ENCODE measurements at regions not wholly inside any gene's neighbourhood (a gene's known extent, or its start where the extent isn't known, plus 50 kb on each side); places are given as distances from the start of the nearest gene placed in this dataset.
"Not testable (repeated sequence)": the region's sequence is repeated elsewhere in the genome, so short reads cannot be mapped to it uniquely, and the experiment has no call there.

- Mint-ChIP-seq H3K27ac (ENCODE audit: low read depth) (no peak overlapping the region), H3K4me3 (no peak overlapping the region), H3K4me1 (no peaks in the 10 kb centered on the region), H3K27me3 (no peaks in the 10 kb centered on the region), H3K9me3 (peaks cover 10% of the 10 kb centered on the region), H3K36me3 (ENCODE audit: insufficient read depth) (no peaks in the 10 kb centered on the region)
- no peak for ATAC-seq (replicated peaks; ENCODE audit: extremely low read depth, poor library complexity, severe bottlenecking)
- DNase-seq (ENCODE audit: low spot score in 2 of 2): no peak
Measured at GRCh38 chr18:25510096-25510495, 158.1 kb upstream of the ZNF521 start.

GRCh38 chr18:25503567-25504081 lies 151.7 kb upstream of the ZNF521 start:
- ATAC-seq (replicated peaks; ENCODE audit: extremely low read depth, poor library complexity, severe bottlenecking) (no peak), DNase-seq (ENCODE audit: low spot score in 2 of 2) (no peak)
- Mint-ChIP-seq H3K9me3 (no peaks in the 10 kb centered on the region), H3K27me3 (no peaks in the 10 kb centered on the region), H3K4me1 (no peaks in the 10 kb centered on the region), H3K4me3 (no peak overlapping the region), H3K36me3 (ENCODE audit: insufficient read depth) (no peaks in the 10 kb centered on the region), H3K27ac (ENCODE audit: low read depth) (no peak overlapping the region)

GRCh38 chr18:25497151-25497794 lies 145.3 kb upstream of the ZNF521 start:
- H3K4me3 Mint-ChIP-seq: no peak overlapping the region
- no peak for DNase-seq (ENCODE audit: low spot score in 2 of 2)
- no peaks in the 10 kb centered on the region for H3K36me3 Mint-ChIP-seq (ENCODE audit: insufficient read depth)
- no peak for ATAC-seq (replicated peaks; ENCODE audit: extremely low read depth, poor library complexity, severe bottlenecking)
- peaks cover 5% of the 10 kb centered on the region for H3K9me3 Mint-ChIP-seq
- H3K27ac Mint-ChIP-seq (ENCODE audit: low read depth): no peak overlapping the region
- H3K4me1 Mint-ChIP-seq: no peaks in the 10 kb centered on the region
- H3K27me3 Mint-ChIP-seq: no peaks in the 10 kb centered on the region

- Mint-ChIP-seq H3K36me3 (ENCODE audit: insufficient read depth) (no peaks in the 10 kb centered on the region), H3K27me3 (no peaks in the 10 kb centered on the region), H3K27ac (ENCODE audit: low read depth) (no peak overlapping the region), H3K4me1 (no peaks in the 10 kb centered on the region), H3K9me3 (peaks cover 5% of the 10 kb centered on the region), H3K4me3 (no peak overlapping the region)
- ATAC-seq (replicated peaks; ENCODE audit: extremely low read depth, poor library complexity, severe bottlenecking) (no peak), DNase-seq (ENCODE audit: low spot score in 2 of 2) (no peak)
Measured at GRCh38 chr18:25496544-25496943, 144.6 kb upstream of the ZNF521 start.

GRCh38 chr18:25495606-25496005 lies 143.6 kb upstream of the ZNF521 start:
- H3K4me1 Mint-ChIP-seq: no peaks in the 10 kb centered on the region
- H3K9me3 Mint-ChIP-seq: peaks cover 5% of the 10 kb centered on the region
- no peak overlapping the region for H3K27ac Mint-ChIP-seq (ENCODE audit: low read depth)
- DNase-seq (ENCODE audit: low spot score in 2 of 2) (no peak), ATAC-seq (replicated peaks; ENCODE audit: extremely low read depth, poor library complexity, severe bottlenecking) (no peak)
- no peak overlapping the region for H3K4me3 Mint-ChIP-seq
- no peaks in the 10 kb centered on the region for H3K27me3 Mint-ChIP-seq
- H3K36me3 Mint-ChIP-seq (ENCODE audit: insufficient read depth): no peaks in the 10 kb centered on the region

GRCh38 chr18:25494888-25495287 lies 142.9 kb upstream of the ZNF521 start:
- no peak overlapping the region for H3K27ac Mint-ChIP-seq (ENCODE audit: low read depth)
- ATAC-seq (replicated peaks; ENCODE audit: extremely low read depth, poor library complexity, severe bottlenecking) (no peak), DNase-seq (ENCODE audit: low spot score in 2 of 2) (no peak)
- H3K27me3 Mint-ChIP-seq: no peaks in the 10 kb centered on the region
- H3K36me3 Mint-ChIP-seq (ENCODE audit: insufficient read depth): no peaks in the 10 kb centered on the region
- no peaks in the 10 kb centered on the region for H3K4me1 Mint-ChIP-seq
- no peak overlapping the region for H3K4me3 Mint-ChIP-seq
- peaks cover 5% of the 10 kb centered on the region for H3K9me3 Mint-ChIP-seq

- Mint-ChIP-seq H3K27ac (ENCODE audit: low read depth) (no peak overlapping the region), H3K9me3 (peaks cover 5% of the 10 kb centered on the region), H3K4me1 (no peaks in the 10 kb centered on the region), H3K4me3 (no peak overlapping the region), H3K36me3 (ENCODE audit: insufficient read depth) (no peaks in the 10 kb centered on the region), H3K27me3 (no peaks in the 10 kb centered on the region)
- no peak for DNase-seq (ENCODE audit: low spot score in 2 of 2)
- no peak for ATAC-seq (replicated peaks; ENCODE audit: extremely low read depth, poor library complexity, severe bottlenecking)
Measured at GRCh38 chr18:25493401-25493800, 141.4 kb upstream of the ZNF521 start.

GRCh38 chr18:25490316-25490715 lies 138.3 kb upstream of the ZNF521 start:
- ATAC-seq (replicated peaks; ENCODE audit: extremely low read depth, poor library complexity, severe bottlenecking) (no peak), DNase-seq (ENCODE audit: low spot score in 2 of 2) (no peak)
- Mint-ChIP-seq H3K9me3 (peaks cover 5% of the 10 kb centered on the region), H3K4me1 (no peaks in the 10 kb centered on the region), H3K27me3 (no peaks in the 10 kb centered on the region), H3K27ac (ENCODE audit: low read depth) (no peak overlapping the region), H3K4me3 (no peak overlapping the region), H3K36me3 (ENCODE audit: insufficient read depth) (no peaks in the 10 kb centered on the region)

- Mint-ChIP-seq H3K9me3 (peaks cover 24% of the 10 kb centered on the region), H3K27me3 (peaks cover 13% of the 10 kb centered on the region), H3K27ac (ENCODE audit: low read depth) (no peak overlapping the region), H3K4me1 (no peaks in the 10 kb centered on the region), H3K4me3 (no peak overlapping the region), H3K36me3 (ENCODE audit: insufficient read depth) (no peaks in the 10 kb centered on the region)
- no peak for DNase-seq (ENCODE audit: low spot score in 2 of 2)
- no peak for ATAC-seq (replicated peaks; ENCODE audit: extremely low read depth, poor library complexity, severe bottlenecking)
Measured at GRCh38 chr18:25473008-25473407, 121.0 kb upstream of the ZNF521 start.

GRCh38 chr18:25470756-25471524 lies 119.0 kb upstream of the ZNF521 start:
- Mint-ChIP-seq H3K27me3 (peaks cover 13% of the 10 kb centered on the region), H3K9me3 (peaks cover 18% of the 10 kb centered on the region)
- not testable (repeated sequence) for DNase-seq (ENCODE audit: low spot score in 2 of 2); H3K36me3 Mint-ChIP-seq (ENCODE audit: insufficient read depth); H3K4me3 Mint-ChIP-seq; H3K4me1 Mint-ChIP-seq; ATAC-seq (replicated peaks; ENCODE audit: extremely low read depth, poor library complexity, severe bottlenecking); H3K27ac Mint-ChIP-seq (ENCODE audit: low read depth)

GRCh38 chr18:25470062-25470461 lies 118.1 kb upstream of the ZNF521 start:
- no peak overlapping the region for H3K27ac Mint-ChIP-seq (ENCODE audit: low read depth)
- ATAC-seq (replicated peaks; ENCODE audit: extremely low read depth, poor library complexity, severe bottlenecking) (no peak), DNase-seq (ENCODE audit: low spot score in 2 of 2) (no peak)
- no peak overlapping the region for H3K4me3 Mint-ChIP-seq
- no peaks in the 10 kb centered on the region for H3K4me1 Mint-ChIP-seq
- H3K36me3 Mint-ChIP-seq (ENCODE audit: insufficient read depth): no peaks in the 10 kb centered on the region
- peaks cover 18% of the 10 kb centered on the region for H3K9me3 Mint-ChIP-seq
- H3K27me3 Mint-ChIP-seq: peaks cover 13% of the 10 kb centered on the region

- DNase-seq (ENCODE audit: low spot score in 2 of 2): no peak
- no peak for ATAC-seq (replicated peaks; ENCODE audit: extremely low read depth, poor library complexity, severe bottlenecking)
Measured at GRCh38 chr18:25469489-25469888, 117.5 kb upstream of the ZNF521 start.

More at GRCh38 chr18:25469489-25469888, 117.5 kb upstream of the ZNF521 start:
- Mint-ChIP-seq H3K27me3 (peaks cover 13% of the 10 kb centered on the region), H3K4me1 (no peaks in the 10 kb centered on the region), H3K27ac (ENCODE audit: low read depth) (no peak overlapping the region), H3K9me3 (peaks cover 18% of the 10 kb centered on the region), H3K36me3 (ENCODE audit: insufficient read depth) (no peaks in the 10 kb centered on the region), H3K4me3 (no peak overlapping the region)
